GM23338 (cell line): ENCODE measurements at regions not wholly inside any gene's neighbourhood (a gene's known extent, or its start where the extent isn't known, plus 50 kb on each side); places are given as distances from the start of the nearest gene placed in this dataset.

ENCODE experiments used
- ATAC-seq: fragments of 200-7000 bp; cut with Tn5 transposase; 3 replicates; pipeline ENCODE4 v1.9.1; 2020
- DNase-seq: peaks from one replicate; pipeline ENCODE4 v3.0.0-alpha.2; 2015; ENCODE audit warnings: low spot score
- H2AFZ ChIP-seq: fragments of 200-600 bp; sonication (generic); 2 replicates; pipeline ENCODE4 v1.8.0; 2016; ENCODE audit warnings: antibody characterized with exemption, mild to moderate bottlenecking, moderate library complexity
- H3F3A ChIP-seq: fragments of 200-600 bp; sonication (generic); replicated peaks from 2 replicates; pipeline ENCODE4 v1.8.0; 2017; ENCODE audit warnings: antibody characterized with exemption, mixed run types, low read depth
- H3K27ac ChIP-seq: fragments of 200-600 bp; sonication (generic); 2 replicates; pipeline ENCODE4 v1.6.1; 2016; ENCODE audit warnings: low read depth
- H3K27me3 ChIP-seq: fragments of 200-600 bp; sonication (generic); 2 replicates; pipeline ENCODE4 v1.8.0; 2016; ENCODE audit warnings: mild to moderate bottlenecking, mixed run types, moderate library complexity; ENCODE audit not compliant: insufficient read depth
- H3K36me3 ChIP-seq: fragments of 200-600 bp; sonication (generic); 2 replicates; pipeline ENCODE4 v1.8.0; 2016; ENCODE audit warnings: mild to moderate bottlenecking; ENCODE audit not compliant: insufficient read depth
- H3K4me1 ChIP-seq: fragments of 200-600 bp; sonication (generic); 2 replicates; pipeline ENCODE4 v1.8.0; 2016; ENCODE audit warnings: mild to moderate bottlenecking, moderate library complexity; ENCODE audit not compliant: insufficient read depth
- H3K4me2 ChIP-seq: fragments of 200-600 bp; sonication (generic); 2 replicates; pipeline ENCODE4 v1.7.1; 2017; ENCODE audit warnings: mixed run types
- H3K4me3 ChIP-seq: fragments of 200-600 bp; sonication (generic); 2 replicates; pipeline ENCODE4 v1.6.1; 2016; ENCODE audit warnings: mixed run types
- H3K79me2 ChIP-seq: fragments of 200-600 bp; sonication (generic); replicated peaks from 2 replicates; pipeline ENCODE4 v1.8.0; 2017; ENCODE audit warnings: mild to moderate bottlenecking; ENCODE audit not compliant: insufficient read depth
- H3K9me2 ChIP-seq: fragments of 200-600 bp; sonication (generic); 2 replicates; pipeline ENCODE4 v1.8.0; 2017; ENCODE audit not compliant: insufficient read depth
- H4K20me1 ChIP-seq: fragments of 200-600 bp; sonication (generic); replicated peaks from 2 replicates; pipeline ENCODE4 v1.8.0; 2017; ENCODE audit warnings: mild to moderate bottlenecking; ENCODE audit not compliant: insufficient read depth
- H3K27ac Mint-ChIP-seq: 2 replicates; pipeline ENCODE4 v1.8.0; 2020; ENCODE audit warnings: inconsistent platforms, mild to moderate bottlenecking, moderate library complexity, mixed read lengths
- H3K27me3 Mint-ChIP-seq: 3 replicates; pipeline ENCODE4 v1.8.0; 2022; ENCODE audit warnings: low read depth, mild to moderate bottlenecking, moderate library complexity, mixed read lengths, inconsistent platforms; ENCODE audit not compliant: insufficient read depth, poor library complexity
- H3K36me3 Mint-ChIP-seq: 3 replicates; pipeline ENCODE4 v1.8.0; 2021; ENCODE audit warnings: low read depth, mild to moderate bottlenecking, inconsistent platforms, moderate library complexity, mixed read lengths
- H3K4me1 Mint-ChIP-seq: 3 replicates; pipeline ENCODE4 v1.8.0; 2020; ENCODE audit warnings: mild to moderate bottlenecking, inconsistent platforms, mixed read lengths
- H3K4me3 Mint-ChIP-seq: 3 replicates; pipeline ENCODE4 v1.8.0; 2021; ENCODE audit warnings: moderate library complexity, mild to moderate bottlenecking, inconsistent platforms, mixed read lengths
- H3K9me3 Mint-ChIP-seq: 3 replicates; pipeline ENCODE4 v1.8.0; 2020; ENCODE audit warnings: moderate library complexity, mild to moderate bottlenecking, inconsistent platforms, mixed read lengths
- CREB1 ChIP-seq: fragments of 250-450 bp; sonication (Bioruptor Pico); IDR thresholded peaks from 2 replicates; pipeline ENCODE4 v1.5.0; 2020; ENCODE audit warnings: low read depth, mild to moderate bottlenecking, moderate library complexity
- CTCF ChIP-seq, 2 experiments: fragments of 200-600 bp in 1 of 2; sonication (generic) in 1 of 2; conservative IDR thresholded peaks; 2 replicates each; pipeline versions ENCODE4 v1.5.1 to v1.6.1; 2016 to 2017; ENCODE audit warnings: antibody characterized with exemption in 2 of 2, low read depth in 2 of 2, mild to moderate bottlenecking in 2 of 2, moderate library complexity in 1 of 2
- ETS1 ChIP-seq: IDR thresholded peaks from 2 replicates; pipeline ENCODE4 v1.6.1; 2016; ENCODE audit warnings: antibody characterized with exemption
- EZH2 ChIP-seq: fragments of 200-600 bp; sonication (generic); IDR thresholded peaks from one replicate; pipeline ENCODE4 v1.8.0; 2017; ENCODE audit warnings: antibody characterized with exemption, mild to moderate bottlenecking, low read depth; ENCODE audit not compliant: unreplicated experiment
- JUNB ChIP-seq: IDR thresholded peaks from one replicate; pipeline ENCODE4 v1.6.1; 2016; ENCODE audit warnings: antibody characterized with exemption; ENCODE audit not compliant: unreplicated experiment
- STAT1 ChIP-seq: IDR thresholded peaks from one replicate; pipeline ENCODE4 v1.6.1; 2016; ENCODE audit warnings: antibody characterized with exemption; ENCODE audit not compliant: unreplicated experiment
- ZNF331 ChIP-seq: fragments of 250-450 bp; sonication (Bioruptor Pico); IDR thresholded peaks from 2 replicates; pipeline ENCODE4 v1.5.0; 2020; ENCODE audit warnings: low read depth, mild to moderate bottlenecking, moderate library complexity
- TF ChIP-seq, protein P1 (sequence below): fragments of 250-450 bp; sonication (Bioruptor Pico); IDR thresholded peaks from 2 replicates; pipeline ENCODE4 v1.5.0; 2020; ENCODE audit warnings: mild to moderate bottlenecking, moderate library complexity

DNA sequence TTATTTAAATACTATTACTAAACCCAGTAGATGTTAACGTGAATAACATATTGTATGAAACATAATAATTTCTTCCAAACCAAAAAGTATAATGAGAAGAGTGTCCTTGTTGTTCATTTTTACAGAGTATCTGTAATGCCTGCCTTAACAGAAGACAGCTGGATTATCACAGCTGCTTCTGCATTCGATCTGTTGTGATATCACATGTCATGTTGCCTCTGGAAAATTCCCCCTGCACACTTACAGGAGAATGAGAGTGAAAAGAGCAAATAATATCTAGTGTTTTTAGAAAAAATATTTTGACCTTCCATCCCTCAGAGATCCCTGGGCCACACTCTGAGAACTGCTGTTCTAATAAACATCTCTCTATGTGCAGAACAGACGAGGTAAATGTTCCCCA, 240.1 kb upstream of the NOCT start:
- ATAC-seq (no peak), DNase-seq (no peak)
- 0 out of 2 replicates have a peak, but pooled peaks cover 5% of the 10 kb centered on the region for H3K9me2 ChIP-seq
- Mint-ChIP-seq H3K4me1 (peaks cover 9% of the 10 kb centered on the region), H3K36me3 (no peaks in the 10 kb centered on the region), H3K9me3 (peaks cover 4% of the 10 kb centered on the region), H3K4me3 (no peak overlapping the region), H3K27ac (no peak overlapping the region), H3K27me3 (peaks cover 2% of the 10 kb centered on the region)
- H3K4me3 ChIP-seq: no peak overlapping the region
- TF ChIP-seq EZH2: no peak
- TF ChIP-seq JUNB: no peak
- TF ChIP-seq, protein P1, sequence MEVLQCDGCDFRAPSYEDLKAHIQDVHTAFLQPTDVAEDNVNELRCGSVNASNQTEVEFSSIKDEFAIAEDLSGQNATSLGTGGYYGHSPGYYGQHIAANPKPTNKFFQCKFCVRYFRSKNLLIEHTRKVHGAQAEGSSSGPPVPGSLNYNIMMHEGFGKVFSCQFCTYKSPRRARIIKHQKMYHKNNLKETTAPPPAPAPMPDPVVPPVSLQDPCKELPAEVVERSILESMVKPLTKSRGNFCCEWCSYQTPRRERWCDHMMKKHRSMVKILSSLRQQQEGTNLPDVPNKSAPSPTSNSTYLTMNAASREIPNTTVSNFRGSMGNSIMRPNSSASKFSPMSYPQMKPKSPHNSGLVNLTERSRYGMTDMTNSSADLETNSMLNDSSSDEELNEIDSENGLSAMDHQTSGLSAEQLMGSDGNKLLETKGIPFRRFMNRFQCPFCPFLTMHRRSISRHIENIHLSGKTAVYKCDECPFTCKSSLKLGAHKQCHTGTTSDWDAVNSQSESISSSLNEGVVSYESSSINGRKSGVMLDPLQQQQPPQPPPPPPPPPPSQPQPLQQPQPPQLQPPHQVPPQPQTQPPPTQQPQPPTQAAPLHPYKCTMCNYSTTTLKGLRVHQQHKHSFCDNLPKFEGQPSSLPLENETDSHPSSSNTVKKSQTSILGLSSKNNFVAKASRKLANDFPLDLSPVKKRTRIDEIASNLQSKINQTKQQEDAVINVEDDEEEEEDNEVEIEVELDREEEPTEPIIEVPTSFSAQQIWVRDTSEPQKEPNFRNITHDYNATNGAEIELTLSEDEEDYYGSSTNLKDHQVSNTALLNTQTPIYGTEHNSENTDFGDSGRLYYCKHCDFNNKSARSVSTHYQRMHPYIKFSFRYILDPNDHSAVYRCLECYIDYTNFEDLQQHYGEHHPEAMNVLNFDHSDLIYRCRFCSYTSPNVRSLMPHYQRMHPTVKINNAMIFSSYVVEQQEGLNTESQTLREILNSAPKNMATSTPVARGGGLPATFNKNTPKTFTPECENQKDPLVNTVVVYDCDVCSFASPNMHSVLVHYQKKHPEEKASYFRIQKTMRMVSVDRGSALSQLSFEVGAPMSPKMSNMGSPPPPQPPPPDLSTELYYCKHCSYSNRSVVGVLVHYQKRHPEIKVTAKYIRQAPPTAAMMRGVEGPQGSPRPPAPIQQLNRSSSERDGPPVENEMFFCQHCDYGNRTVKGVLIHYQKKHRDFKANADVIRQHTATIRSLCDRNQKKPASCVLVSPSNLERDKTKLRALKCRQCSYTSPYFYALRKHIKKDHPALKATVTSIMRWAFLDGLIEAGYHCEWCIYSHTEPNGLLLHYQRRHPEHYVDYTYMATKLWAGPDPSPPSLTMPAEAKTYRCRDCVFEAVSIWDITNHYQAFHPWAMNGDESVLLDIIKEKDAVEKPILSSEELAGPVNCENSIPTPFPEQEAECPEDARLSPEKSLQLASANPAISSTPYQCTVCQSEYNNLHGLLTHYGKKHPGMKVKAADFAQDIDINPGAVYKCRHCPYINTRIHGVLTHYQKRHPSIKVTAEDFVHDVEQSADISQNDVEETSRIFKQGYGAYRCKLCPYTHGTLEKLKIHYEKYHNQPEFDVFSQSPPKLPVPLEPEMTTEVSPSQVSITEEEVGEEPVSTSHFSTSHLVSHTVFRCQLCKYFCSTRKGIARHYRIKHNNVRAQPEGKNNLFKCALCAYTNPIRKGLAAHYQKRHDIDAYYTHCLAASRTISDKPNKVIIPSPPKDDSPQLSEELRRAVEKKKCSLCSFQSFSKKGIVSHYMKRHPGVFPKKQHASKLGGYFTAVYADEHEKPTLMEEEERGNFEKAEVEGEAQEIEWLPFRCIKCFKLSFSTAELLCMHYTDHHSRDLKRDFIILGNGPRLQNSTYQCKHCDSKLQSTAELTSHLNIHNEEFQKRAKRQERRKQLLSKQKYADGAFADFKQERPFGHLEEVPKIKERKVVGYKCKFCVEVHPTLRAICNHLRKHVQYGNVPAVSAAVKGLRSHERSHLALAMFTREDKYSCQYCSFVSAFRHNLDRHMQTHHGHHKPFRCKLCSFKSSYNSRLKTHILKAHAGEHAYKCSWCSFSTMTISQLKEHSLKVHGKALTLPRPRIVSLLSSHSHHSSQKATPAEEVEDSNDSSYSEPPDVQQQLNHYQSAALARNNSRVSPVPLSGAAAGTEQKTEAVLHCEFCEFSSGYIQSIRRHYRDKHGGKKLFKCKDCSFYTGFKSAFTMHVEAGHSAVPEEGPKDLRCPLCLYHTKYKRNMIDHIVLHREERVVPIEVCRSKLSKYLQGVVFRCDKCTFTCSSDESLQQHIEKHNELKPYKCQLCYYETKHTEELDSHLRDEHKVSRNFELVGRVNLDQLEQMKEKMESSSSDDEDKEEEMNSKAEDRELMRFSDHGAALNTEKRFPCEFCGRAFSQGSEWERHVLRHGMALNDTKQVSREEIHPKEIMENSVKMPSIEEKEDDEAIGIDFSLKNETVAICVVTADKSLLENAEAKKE (CRISPR knock-in tag): no peak
- no peak for TF ChIP-seq CTCF (conservative IDR thresholded peaks at IDR 0.05; ENCODE audit: low read depth in 2 of 2)
- no peak for TF ChIP-seq ETS1
- no peak for TF ChIP-seq ZNF331
- no peak for TF ChIP-seq STAT1
- TF ChIP-seq CREB1: no peak
- H3F3A ChIP-seq: no peaks in the 10 kb centered on the region
- no peaks in the 10 kb centered on the region for H4K20me1 ChIP-seq
- H2AFZ ChIP-seq: peak overlapping the region; percentile 95
- no peaks in the 10 kb centered on the region for H3K36me3 ChIP-seq
- H3K79me2 ChIP-seq: no peaks in the 10 kb centered on the region
- H3K27ac ChIP-seq: no peak overlapping the region
- no peak overlapping the region for H3K4me2 ChIP-seq
- H3K4me1 ChIP-seq: peaks cover 4% of the 10 kb centered on the region
- H3K27me3 ChIP-seq: no peaks in the 10 kb centered on the region
